SH-SY5Y (cell line): ENCODE measurements at regions not wholly inside any gene's neighbourhood (a gene's known extent, or its start where the extent isn't known, plus 50 kb on each side); places are given as distances from the start of the nearest gene placed in this dataset.

ENCODE experiments used
- GATA2 ChIP-seq: IDR thresholded peaks from 2 replicates; pipeline ENCODE4 v1.6.1; 2011; ENCODE audit warnings: mild to moderate bottlenecking, low read depth, low read length
- GATA3 ChIP-seq: IDR thresholded peaks from 2 replicates; pipeline ENCODE4 v1.6.1; 2011; ENCODE audit warnings: low read depth, mild to moderate bottlenecking, low read length, moderate library complexity

GRCh38 chr10:29784175-29784773, 149.5 kb upstream of the SVIL start:
- TF ChIP-seq GATA2 (no peak), GATA3 (no peak)
